ENCODE measurements at regions not wholly inside any gene's neighbourhood (a gene's known extent, or its start where the extent isn't known, plus 50 kb on each side); places are given as distances from the start of the nearest gene placed in this dataset.

- TF ChIP-seq, protein P1, sequence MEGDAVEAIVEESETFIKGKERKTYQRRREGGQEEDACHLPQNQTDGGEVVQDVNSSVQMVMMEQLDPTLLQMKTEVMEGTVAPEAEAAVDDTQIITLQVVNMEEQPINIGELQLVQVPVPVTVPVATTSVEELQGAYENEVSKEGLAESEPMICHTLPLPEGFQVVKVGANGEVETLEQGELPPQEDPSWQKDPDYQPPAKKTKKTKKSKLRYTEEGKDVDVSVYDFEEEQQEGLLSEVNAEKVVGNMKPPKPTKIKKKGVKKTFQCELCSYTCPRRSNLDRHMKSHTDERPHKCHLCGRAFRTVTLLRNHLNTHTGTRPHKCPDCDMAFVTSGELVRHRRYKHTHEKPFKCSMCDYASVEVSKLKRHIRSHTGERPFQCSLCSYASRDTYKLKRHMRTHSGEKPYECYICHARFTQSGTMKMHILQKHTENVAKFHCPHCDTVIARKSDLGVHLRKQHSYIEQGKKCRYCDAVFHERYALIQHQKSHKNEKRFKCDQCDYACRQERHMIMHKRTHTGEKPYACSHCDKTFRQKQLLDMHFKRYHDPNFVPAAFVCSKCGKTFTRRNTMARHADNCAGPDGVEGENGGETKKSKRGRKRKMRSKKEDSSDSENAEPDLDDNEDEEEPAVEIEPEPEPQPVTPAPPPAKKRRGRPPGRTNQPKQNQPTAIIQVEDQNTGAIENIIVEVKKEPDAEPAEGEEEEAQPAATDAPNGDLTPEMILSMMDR (conservative IDR thresholded peaks at IDR 0.05 in 1 of 2, IDR thresholded peaks at IDR 0.05 in 1 of 2; ENCODE audit: extremely low read depth in 1 of 2, insufficient read depth in 1 of 2, low read depth in 1 of 2, low read length in 2 of 2) = no peak
- no peak for TF ChIP-seq EZH2 (IDR thresholded peaks at IDR 0.05; ENCODE audit: borderline replicate concordance, low read length)
Measured at GRCh38 chr2:105540642-105541041, 141.8 kb upstream of the FHL2 start.
